Hematopoietic multipotent progenitor cell treated with erythropoietin and hydrocortisone succinate and interleukin-3 and kit ligand, for 4 days (in vitro differentiated cells): ENCODE measurements at regions not wholly inside any gene's neighbourhood (a gene's known extent, or its start where the extent isn't known, plus 50 kb on each side); places are given as distances from the start of the nearest gene placed in this dataset.

Source experiments
- DNase-seq: peaks from one replicate; pipeline ENCODE4 v3.0.0-alpha.2; 2015

DNA sequence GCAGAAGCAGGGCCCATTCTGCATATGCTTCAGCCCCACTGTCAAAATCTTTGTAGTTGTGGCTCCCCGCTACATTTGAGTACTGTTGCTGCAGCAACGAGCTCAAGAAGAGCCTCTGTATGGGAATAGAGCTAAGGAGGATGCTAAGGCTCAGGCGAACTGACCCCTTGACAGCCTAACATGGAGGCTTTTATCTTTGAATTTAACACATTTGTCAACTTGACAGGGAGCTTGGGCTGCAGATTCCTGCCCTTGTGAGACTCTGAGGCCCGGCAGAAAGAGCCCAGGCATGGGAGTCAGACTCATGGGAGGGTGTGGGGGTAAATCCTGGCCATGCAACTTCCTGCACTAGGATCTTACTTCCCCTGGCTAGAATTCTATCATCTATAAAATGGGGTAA lies 278.7 kb upstream of the CITED2 start:
- no peak for DNase-seq

DNA sequence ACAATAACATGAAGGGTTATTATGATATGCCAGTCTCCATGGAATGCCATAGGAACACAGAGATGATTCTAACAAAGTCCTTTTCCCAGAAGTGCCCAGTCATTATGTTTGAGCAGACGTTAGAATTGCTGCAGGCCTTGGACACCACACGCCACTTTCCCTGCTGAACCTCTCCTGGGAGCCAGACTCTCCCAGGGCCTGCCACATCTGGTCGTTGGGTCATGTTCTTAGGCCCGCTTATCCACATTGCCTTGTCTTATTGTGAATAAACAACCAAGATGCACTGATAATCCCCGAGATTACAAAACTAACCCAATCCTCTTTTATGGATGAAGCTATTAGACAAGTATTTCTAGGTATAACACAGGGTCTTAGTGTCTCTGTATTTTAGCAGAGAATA lies 276.5 kb upstream of the CITED2 start:
- DNase-seq, result no peak

DNA sequence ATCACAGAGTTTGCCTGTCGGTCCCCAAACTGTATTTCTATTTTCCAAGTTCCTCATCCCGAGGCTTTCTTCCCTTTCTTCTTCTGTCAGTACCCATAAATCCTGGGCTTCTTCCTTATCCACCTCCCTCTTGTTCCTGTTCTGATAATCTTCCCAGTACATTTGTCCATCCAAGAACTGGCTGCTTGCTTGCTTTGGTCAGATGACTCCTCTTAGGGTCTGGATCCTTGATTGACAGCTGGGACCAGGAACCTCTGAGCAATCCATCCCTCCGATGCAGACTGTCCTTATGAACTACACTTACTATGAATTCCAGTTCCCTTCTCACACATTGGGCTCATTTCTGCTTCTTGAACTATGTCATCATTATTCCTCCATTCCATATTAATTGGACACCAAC lies 275.3 kb upstream of the CITED2 start:
- DNase-seq, result no peak

DNA sequence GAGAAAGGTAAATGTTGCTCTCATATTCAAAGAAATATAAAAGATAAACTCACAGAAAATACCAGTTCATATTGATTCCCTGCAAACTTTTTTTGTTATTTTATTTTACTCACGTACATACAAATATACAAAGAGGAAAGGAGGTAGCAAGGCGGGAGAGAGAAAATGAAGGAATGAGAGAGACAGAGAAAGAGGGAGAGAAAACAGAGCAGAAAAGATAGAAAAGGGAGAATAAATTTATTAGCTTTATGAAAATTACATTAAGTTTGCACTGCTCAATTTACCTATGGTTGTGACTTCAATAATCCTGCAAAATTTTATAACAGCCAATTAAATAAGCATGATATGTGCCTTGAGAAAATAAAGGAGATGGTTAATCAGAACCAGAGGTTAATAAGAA lies 274.7 kb upstream of the CITED2 start:
- no peak for DNase-seq

DNA sequence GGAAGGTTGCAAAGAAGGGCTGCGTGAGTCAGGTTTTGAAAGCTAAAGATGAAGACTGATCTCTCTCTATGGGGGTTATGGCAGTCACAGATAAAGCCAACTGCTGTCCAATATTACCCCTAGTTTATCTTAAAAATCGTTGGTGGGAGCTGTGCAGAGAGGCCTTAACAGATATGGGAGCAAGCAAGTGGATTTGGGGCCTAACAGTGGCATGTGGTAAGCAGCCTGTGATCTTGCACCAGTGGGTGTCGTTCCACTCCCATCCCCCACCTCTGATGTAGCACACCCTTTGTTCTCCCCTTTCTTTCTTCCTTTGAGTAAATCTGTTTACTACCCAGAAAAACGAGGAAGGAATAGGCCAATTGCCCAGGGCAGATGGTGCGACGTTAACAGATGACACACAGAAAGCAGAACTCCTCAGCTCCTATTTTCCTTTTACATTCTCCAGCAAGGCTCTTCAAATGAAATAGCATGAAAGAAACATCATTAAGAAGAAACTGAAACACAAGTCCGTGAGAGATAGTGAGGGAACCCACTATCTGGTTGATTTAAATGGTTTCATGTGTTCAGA lies 274.1 kb upstream of the CITED2 start:
- DNase-seq, result peak; percentile 96

DNA sequence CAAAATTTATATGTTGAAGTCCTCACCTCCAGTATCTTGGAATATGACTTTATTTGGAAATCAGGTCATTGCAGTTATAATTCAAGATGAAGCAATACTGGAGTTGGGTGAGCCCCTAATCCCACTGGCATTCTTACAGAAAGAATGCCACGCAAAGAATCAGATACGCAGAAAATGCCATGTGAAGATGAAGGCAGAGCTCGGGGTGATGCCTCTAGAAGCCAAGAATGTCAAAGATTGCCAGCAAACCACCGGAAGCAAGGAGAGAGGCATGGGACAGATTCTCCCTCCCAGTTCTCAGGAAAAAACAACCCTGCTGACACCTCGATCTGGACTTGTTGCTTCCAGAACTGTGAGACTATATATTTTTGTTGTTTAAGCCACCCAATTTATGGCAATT lies 273.4 kb upstream of the CITED2 start:
- no peak for DNase-seq

DNA sequence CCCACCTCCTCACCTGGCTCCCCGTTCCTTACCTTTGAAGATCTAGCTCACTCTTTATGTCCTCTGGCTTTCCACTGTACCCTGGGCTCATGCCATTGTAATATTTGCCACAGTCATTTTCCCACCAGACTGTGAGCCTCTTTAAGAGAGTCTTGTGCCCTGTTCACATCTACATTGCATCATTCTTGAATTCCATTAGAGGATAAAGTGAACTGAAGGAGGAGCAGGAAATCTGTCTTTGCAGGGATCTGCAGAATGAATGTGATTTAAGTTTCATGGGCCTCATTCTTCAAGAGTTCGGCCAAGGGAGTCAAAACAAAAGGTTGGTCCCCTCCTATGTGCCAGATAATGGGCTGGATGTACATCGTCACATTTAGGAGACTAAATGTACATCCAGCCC lies 272.6 kb upstream of the CITED2 start:
- no peak for DNase-seq

DNA sequence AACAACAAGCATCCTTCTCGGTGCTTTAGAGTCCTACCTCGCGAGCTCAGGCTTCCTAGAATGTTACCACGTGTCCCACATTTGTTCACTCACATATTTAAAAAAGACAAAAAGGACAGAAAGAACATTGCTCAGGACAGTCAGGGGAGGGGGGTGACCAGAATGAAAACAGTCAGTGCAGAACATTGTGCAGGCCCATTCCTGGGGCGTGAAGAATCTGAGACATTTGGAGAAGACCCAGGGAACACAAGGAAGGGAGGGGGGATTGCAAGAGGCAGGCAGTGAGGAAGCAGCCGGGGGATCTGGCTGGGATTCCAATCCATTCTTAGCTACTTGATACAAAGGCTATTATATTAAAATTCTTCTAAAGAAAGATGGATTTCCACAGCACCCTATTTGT lies 270.4 kb upstream of the CITED2 start:
- DNase-seq, result no peak

DNA sequence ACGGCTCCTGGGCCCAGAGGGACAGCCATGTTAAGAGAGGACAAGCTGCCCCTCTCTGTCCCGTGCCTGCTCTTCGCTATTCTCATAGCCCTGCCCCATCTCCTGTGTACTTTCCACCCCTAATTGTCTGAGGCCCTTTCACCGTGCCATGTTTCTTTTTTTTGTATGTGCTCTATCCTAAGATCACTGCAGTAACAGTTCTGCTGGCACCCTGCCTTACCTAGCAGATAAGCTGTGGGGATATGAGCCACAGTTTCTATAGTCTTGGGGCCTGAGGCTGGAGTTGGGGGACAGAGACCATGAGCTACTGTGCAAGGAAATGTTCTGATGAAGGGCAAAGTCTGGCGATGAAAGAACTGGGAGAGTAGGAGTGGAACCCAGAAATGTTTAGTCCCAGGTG lies 269.5 kb upstream of the CITED2 start:
- peak; percentile 52 for DNase-seq

DNA sequence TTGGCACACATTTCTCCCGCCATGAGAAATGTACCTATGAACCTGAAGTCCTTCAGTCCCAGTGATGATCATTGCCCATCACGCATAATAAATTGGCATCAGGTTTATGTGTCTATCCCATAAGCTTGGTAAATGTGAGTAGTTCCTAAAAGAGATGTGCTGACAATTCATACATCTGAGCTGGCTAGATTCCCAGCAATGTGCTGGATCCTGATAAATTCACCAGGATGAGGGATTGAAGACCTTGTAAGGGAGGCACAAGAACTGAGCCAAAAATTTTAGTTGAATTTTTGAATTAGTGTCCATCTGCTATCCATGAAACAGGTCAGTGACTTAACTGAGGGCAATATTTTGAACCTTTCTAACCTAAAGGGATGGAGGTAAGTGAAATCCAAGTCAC lies 267.9 kb upstream of the CITED2 start:
- no peak for DNase-seq

DNA sequence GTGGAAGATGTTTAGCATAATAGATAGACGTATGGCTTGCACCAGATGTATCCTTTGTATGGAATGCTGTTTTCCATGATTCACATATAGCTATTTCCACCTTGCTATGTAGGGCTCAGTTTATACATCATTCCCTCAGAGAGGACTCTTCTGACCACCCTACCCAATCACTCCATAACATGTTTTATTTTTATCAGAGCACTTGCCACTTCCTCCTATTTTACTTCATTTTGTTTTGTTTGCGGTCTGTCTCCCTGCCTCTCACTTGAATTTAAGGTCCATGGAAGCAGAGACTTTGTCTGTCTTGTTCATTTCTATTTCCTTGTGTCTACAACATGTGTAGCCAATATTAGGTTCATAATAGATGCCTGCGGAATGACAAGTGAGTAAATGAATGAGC lies 266.9 kb upstream of the CITED2 start:
- DNase-seq, result peak; percentile 87

DNA sequence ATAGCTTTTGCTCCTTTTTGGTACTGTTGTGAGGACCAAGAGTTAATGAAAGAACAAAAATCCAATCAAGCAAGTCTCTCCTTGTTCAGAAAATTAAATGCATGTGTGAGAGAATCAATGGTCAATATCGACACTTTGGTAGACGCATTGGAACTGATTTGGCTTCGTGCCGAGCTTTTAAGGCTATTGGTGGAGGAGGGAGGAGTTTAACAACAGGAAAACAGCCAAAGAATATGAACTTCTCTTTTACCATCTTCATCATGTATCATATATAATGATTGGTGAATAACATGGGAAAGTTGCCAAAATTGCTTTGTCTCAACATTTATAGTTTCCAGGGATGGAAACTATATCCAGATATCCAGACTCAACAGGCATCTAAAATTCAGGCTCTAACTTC lies 266.5 kb upstream of the CITED2 start:
- peak; percentile 71 for DNase-seq

DNA sequence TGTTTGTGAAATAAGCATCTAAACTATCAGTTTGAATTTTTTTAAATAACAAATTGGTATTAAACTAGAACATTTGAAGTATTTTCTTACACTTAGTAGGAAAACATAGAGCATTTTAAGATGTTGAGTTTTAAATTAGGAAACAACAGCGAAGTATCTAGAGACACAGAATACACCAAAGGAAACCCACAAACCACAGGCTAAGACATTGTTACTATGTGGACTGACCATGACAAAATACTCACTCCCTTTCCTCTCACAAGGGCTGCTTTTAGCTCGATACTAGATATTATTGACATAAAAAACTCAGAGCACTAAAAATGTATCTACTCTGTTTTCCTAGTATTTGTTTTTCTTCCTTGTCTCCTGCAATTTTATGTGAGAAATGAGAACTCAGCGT lies 266.0 kb upstream of the CITED2 start:
- peak; percentile 94 for DNase-seq

DNA sequence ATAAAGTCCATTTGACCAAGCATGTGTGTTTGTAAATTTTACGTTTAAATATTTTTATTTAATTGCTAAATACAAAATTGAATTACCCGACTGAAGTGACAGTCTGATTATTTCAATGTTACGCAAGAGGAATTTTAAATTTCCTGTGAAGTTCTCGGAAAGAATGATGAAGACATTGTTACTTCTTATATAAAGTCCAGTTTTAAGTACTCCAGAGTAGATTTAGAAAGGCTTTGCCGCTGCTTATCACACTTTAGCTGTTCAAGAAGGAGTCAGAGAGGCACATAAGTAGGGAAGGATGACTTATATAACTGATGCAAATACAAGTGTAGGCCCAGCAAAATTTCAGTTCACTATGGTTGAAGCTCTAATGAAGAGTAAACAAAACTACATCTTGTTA lies 265.1 kb upstream of the CITED2 start:
- DNase-seq, result peak; percentile 52

DNA sequence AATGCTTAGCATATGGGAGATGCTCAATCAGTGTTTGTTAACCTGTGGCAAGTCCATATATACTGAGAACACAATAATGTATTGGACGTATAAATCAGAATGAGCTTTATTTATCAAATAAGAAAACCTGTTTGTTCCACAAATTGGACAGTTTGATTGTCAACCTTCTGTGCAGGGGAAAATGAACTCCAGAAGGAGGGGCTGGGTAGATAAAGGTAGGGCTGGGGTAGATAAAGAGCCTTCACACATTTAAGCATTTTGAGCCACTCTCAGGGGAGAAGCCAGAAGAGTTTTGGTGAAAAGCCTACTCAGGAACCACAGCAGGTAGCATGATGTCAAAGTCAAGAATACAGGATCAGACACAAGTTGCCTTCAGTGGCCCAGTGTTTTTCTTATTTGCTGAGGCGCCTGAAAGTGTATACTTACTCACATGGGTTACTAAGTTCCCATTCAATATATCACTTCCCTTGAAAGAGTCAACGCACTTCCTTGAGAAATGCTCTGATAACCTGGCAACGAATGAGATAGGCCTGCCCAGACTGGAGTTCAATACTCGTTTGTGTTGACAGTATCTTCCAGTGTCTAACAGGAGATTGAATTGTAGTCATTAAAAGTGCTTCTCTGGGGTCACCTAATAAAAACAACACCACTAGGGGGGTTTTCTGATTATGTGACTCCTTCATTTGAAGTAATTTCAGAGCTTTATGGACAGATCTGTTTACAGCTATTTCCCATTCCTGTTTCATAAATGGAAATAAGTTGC lies 263.9 kb upstream of the CITED2 start:
- peak; percentile 74 for DNase-seq

DNA sequence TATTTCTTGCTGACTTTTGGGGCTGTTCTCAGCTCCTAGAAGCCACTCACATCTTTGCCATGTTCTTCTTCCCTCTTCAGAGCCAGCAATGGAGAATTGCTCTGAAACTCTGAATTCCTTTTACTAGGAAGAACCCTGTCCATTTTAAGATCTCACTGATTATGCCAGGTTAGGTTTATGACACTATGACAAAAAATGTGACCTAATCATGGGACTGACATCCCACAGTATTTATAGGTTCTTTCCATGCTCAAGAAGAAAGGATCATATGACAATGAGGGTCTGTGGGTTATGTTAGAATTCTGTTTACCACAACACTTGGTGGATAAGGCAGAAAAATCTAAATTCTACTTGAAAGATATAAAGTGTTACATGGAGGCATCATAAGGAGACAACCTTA lies 263.3 kb upstream of the CITED2 start:
- no peak for DNase-seq

DNA sequence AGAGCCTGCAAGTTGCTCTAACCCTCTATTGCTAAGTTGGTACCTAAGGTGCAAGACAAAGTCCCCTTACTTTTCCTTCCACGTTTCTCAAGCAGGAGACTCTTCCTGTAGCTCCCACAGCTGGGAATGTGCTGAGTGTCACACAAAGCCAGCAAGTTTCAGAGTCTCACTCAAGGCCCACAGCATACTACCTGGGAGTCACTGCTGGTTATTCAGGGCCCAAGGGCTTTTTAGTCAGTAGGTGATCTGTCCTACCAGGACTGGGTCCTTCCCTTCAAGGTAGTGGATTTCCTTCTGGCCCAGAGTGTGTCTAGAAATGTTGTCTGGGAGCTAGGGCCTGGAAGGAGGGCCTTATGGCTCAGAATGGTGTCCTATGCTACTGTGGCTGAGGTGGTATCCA lies 261.9 kb upstream of the CITED2 start:
- no peak for DNase-seq

DNA sequence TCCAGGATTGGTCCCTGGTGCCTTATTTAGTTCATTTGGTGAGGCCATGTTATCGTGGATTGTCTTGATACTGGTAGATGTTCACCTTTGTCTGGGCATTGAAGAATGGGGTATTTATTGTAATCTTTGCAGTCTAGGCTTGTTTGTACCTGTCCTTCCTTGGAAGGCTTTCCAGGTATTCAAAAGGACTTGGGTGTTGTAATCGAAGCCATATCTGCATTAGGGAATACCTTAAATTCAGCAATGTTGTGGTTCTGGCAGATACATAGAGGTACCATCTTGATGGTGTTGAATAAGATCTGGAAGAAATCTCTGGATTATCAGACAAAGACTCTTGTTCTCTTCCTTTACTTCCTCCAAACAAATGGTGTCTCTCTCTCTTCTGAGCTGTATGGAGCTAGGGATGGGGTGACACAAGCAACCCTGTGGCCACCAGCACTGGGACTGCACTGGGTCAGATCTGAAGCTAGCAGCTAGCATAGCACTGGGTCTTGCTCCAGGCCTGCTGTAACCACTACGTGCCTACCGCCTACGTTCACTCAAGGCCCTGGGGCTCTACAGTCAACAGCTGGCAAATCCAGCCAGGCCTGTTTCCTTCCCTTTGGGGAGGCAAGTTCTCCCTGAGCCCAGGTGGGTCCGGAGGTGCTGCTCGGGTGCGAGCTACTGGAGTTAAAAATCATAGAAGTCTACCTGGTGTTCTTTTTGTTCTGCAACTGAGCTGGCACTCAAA lies 261.1 kb upstream of the CITED2 start:
- DNase-seq, result no peak

DNA sequence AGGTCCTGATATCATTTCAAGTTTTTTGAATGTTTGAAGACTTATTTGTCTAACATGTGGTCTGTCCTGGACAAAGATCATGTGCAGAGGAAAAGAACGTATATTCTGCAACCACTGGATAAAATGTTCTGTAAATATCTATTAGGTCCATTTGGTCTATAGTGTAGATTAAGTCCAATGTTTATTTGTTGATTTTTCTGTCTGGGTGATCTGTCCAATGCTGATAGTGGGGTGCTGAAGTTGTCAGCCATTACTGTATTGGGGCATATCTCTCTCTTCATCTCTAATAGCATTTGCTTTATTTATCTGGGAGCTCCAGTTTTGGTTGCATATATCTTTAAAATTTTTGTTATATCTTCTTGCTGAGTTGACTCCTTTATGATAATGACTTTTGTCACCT lies 258.4 kb upstream of the CITED2 start:
- peak; percentile 69 for DNase-seq

DNA sequence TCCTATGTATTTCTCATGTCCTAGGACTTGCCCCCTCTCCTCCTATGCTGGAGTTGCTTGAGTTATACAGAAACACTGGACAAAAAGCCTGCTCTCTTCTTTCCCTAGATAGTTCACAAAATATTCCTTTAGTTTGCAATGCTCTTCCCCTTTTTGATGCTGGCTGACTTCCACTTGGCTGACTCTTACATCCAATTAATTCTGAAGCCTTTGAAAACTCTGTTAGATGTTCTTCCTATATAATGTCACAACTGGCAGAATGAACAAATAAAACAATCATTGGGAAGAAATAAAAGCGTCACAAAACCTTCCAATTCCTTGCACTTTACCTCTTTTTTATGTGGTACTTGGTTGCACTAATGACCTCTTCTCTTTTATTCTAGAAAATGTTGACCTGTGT lies 253.8 kb upstream of the CITED2 start:
- no peak for DNase-seq

DNA sequence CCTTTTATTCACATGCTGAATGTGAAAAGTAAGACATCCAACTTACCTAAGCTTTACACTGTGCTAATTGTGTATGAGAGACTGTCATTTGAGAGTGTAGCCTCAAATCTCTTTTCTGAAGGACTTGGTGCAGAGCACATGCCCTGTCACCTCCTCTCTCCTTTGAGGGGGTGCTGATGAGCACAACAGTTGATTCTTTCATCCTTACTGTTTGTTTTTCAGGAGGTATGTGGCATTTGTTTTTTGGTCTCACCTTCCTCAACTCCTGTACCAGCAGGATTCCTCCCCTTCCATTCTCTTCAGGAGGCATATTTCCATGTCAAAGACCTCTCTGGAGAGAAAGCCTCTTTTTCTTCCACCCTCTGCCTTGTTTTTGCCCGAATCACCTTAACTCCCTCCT lies 252.6 kb upstream of the CITED2 start:
- no peak for DNase-seq

DNA sequence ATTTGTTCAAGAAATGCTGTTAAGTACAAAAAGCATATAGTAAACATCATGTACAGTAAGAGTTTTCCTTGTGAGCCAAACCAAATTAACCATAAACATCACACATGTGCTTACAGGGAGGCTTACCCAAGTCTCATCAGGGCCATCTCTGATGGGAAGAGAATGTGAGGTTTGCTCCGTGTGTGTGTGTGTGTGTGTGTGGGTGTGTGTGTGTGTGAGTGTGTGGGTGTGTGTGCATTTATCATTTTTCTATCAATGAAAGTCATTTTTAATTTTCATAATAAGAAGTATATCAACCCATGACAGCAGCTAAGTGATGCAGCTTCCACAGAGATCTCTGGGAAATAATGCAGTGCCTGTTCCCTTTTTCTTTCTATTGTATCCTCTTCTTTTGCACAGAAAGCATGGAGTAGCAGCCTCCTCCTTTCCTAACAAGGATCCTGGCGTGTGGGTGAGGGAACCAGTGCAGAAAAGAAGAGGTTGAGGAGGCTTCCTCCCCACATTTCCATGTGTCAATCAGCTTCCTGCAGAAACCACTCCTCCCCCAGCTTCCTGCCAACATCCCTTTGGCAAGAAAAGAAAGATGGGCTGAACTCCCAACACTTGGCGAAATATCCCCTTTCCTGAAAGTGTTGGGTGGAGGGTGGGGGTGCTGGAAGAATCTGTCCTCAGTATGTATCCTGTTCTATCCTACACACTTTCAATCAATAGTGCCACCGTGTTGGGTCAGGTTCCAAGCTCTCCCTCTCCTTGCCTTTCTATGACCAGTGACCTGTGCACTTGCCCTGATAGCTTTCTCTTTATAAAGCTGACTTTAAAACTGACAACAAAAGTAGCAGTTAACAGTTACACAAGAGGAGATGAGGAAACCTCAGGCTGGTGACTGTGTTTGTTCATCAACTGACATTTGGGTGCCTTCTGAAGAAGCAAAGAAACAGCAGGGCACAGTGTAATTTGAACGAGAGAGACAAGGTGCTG lies 251.8 kb upstream of the CITED2 start:
- peak; percentile 89 for DNase-seq
